HG03175 (cell line): ENCODE measurements at regions not wholly inside any gene's neighbourhood (a gene's known extent, or its start where the extent isn't known, plus 50 kb on each side); places are given as distances from the start of the nearest gene placed in this dataset.

Experiments
- ATAC-seq: cut with Tn5 transposase; IDR thresholded peaks from one replicate; pipeline ENCODE4 v1.9.1; 2021; ENCODE audit warnings: mild to moderate bottlenecking, moderate library complexity; ENCODE audit not compliant: unreplicated experiment

GRCh38 chr5:68475476-68475983 is 260.0 kb downstream of the PIK3R1 start:
- ATAC-seq = no peak

GRCh38 chr5:68476854-68477253 is 261.3 kb downstream of the PIK3R1 start:
- no peak for ATAC-seq

DNA sequence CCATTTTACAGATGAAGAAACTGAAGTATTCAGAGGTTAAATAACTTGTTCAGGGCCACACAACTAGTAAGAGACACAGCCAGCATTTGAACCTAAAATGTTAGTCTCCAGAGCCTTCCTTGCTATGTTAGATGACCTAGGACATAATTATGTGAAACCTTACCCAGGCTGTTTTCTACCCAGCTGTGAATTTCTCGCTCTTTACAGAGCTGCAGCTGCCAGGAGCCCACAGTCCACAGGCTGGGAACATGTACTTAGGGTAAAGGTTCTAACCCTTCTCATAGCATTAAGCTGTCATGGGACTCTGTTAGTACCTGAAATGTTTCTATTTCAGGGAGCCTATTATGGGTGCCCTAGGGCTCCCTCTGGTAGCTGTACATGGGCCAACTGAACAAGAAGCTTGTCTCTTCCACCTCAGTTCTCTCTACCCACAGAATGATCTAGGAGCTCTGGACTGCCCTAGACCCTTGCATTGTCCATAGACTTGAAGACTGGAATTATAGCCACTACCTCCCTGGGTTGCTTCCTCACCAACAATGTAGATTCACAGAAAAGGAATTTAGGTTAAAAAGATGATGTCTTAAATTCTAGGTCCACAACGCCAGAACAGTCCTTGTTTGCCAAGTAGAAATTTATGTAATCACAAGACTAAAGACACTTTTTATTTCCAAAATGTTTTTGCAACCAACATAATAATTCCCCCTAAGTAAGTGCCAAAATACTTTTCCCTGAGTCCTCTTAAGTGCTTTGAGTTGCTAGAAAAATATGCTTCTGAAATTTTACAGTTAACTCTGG is 262.9 kb downstream of the PIK3R1 start:
- ATAC-seq = no peak

GRCh38 chr5:68479524-68479923 is 264.0 kb downstream of the PIK3R1 start:
- no peak for ATAC-seq

GRCh38 chr5:68480335-68480940 is 264.9 kb downstream of the PIK3R1 start:
- ATAC-seq = no peak

DNA sequence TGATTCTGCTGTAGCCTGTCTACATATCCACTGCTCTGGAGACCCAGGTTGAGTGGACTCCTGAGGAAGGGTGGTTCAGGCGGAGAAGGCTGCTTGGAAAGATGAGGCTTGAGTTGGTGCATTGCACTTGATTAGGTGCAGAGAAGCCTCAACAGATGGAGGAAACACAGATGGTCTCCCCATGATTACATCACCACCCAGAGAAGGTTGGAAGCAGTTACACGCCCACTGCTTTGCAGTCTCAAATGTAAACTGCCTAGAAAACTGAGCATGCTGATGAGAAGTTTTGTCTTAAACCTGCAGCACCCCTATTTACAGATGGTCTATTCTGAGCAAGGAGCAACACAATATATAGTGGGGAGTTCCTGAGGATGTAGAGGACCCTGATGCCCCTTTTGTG is 266.6 kb downstream of the PIK3R1 start:
- no peak for ATAC-seq

DNA sequence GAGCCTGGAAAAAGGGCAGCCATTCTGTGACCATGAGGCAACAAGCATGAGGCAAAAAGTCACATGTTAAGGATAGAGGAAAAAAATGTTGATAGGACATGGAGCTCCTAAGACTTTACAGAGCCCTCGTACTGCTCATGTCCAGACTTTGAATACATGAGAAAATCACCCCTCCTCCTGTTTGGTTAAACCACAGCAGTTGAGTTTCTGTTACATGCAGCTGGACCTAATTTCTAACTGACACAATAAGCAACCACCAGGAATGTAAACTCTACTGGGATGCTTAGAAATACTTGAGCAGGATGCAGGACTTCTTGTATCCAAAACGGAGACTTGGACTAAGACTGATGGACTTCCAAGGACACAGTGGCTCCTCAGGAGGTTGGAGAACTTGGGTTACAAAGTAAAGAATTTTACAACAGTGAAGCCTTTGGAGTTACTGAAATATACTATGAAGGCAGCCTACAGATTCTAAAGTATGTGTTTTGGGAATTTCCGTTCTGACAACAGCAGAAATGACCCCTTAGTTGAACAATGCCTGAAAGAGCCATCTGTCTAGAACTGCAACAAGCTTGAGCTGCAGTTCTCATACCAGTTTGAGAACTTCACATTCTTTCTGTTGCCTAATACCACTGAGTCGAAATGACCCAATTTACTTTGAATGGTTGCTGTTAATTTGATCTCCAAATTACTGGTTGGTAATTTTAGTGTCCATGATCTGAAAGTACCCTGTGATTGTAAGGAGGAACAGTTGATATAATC is 268.9 kb downstream of the PIK3R1 start:
- no peak for ATAC-seq

GRCh38 chr5:68489556-68489955 is 274.0 kb downstream of the PIK3R1 start:
- no peak for ATAC-seq

- no peak for ATAC-seq
Measured at GRCh38 chr5:68490406-68490805, 274.9 kb downstream of the PIK3R1 start.

- ATAC-seq = no peak
Measured at GRCh38 chr5:68494771-68495170, 279.2 kb downstream of the PIK3R1 start.

DNA sequence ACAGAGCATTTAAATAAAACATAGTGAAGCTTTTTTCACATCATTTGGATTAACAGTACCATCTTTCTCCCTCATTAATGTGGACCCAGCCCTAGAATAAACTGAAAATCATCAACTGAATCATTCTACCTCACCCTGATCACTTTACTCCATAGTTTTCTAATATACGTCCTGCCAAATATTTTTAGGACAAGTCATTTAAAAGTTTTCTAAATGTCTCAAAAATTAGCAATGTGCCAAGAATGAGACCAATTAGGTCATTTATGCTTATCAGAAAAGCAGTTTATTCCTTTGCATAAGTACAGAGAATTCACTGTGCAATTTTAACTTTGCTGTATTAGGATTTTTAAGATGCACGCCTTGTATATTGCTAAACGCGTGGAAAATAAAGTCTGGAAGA is 284.4 kb downstream of the PIK3R1 start:
- ATAC-seq = no peak

DNA sequence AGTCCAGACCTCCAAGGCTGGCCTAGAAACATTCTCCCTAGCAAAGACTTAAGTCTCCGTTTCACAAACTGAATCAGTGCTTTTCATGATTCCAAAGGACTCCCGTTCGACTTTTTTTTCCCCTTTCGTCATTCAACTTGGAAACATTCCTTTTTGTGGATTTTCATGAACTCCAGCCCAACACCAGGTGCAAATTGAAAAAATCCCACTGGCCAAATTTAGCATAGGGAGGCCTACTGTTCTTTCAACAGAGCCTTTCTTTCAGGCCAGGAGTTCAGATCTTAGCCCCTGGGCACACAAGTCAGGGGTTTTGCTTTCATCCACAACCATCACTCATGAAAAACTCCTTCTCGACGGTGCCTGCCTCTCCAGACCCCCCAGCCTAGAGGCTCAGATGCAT is 285.3 kb downstream of the PIK3R1 start:
- ATAC-seq = no peak

- no peak for ATAC-seq
Measured at GRCh38 chr5:68502531-68502930, 287.0 kb downstream of the PIK3R1 start.

DNA sequence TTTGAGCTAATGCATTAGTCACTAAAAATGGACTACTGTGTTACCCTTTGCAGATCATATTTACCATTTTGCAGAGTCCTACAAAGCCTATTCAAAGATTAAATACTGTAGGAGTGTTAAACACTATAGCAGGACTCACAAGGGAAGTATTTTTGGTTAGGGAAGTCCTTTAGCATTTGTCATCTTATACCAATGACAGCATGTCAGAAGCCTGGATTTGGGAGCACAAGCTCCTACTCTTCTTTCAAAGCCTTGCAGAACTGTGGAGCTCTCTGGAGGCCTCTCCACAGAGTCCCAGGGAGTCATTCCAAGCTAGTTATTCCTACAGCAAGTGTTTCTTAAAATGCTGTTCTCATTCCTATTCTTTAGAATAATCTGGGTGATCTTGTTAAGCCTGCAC is 288.8 kb downstream of the PIK3R1 start:
- ATAC-seq = no peak

DNA sequence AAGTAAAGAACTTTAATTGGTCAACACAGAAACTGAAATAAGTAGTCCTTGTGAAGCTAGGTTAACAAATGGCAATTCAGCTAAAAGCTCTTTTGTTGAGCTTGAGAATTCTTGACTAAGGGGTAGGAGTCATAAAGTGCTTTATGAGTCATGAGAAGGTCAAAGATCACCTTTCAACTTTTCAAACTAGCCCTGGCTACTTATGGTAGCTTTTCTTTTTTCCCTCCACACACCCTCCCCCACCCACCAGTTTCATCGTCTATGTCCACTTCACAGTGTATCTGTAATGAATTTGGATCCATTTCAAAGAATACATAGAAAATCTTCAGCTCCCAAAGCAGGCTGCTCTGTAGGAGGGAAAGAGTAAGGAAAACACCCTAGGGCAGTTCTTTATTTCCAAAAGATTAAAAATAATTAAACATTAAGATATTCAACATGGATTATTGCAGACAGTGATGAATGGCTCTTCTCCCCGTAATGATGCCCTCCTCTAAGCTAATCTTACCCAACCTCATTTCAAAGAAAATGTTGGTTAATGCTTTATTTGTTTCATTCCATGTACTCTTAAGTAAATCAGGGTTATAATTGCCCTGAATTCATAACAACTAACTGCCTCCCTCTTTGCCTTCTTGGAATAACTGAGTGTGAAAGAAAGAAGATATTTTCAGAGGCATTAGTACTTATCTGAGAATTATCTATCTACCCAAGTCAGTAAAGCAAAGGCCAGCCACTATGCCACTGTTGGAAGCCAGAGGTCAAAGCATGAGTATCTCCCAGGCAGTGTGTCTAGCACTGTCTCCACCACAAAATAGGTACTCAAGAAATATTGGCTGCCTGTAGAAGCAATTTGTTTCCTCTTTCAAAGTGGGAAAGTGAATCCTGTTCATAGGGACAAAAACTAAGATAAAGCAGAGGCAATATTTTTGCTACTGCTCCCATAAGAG is 290.6 kb downstream of the PIK3R1 start:
- ATAC-seq = no peak

- no peak for ATAC-seq
Measured at GRCh38 chr5:68515514-68515913, 300.0 kb downstream of the PIK3R1 start.

GRCh38 chr5:68518286-68518685 is 302.7 kb downstream of the PIK3R1 start:
- ATAC-seq = no peak

- ATAC-seq = no peak
Measured at GRCh38 chr5:68519143-68519542, 303.6 kb downstream of the PIK3R1 start.

DNA sequence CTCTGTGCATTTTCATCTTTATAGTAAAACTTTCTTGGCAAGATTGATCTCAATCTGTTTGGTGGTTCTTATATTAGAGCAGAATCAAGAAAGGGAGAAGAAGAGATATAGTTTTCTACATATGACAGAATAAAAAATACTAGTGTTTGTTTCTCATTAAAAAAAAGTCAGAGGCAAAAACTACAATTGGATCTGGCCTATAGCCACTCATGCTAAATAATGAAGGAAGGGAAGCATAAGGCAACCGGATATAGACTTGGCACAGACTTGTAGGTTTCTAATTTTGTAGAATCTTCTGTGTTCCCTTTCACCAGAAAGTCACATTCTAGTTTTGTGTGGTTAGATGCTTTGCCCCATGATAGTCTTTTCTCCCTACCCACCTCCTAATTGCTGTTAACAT is 306.2 kb downstream of the PIK3R1 start:
- no peak for ATAC-seq

DNA sequence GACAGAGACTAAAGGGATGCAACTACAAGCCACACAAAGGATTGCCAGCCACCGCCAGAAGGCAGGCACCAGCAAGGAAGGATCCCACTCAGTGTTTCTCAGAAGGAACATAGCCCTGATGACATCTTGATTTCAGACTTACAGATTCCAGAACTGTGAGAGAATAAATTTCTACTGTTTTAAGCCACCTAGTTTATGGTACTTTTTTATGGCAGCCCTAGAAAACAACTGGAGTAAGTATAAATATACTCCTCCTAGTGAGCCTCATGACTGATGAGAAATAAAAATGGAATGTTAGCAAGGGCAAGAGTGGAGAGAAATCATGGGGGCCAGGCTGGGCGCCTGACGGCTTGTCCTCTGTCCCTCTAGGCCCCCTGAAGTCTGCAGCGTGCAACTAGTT is 307.3 kb downstream of the PIK3R1 start:
- ATAC-seq = no peak

GRCh38 chr5:68528821-68529273 is 313.3 kb downstream of the PIK3R1 start:
- ATAC-seq = no peak
